ENCODE measurements at regions not wholly inside any gene's neighbourhood (a gene's known extent, or its start where the extent isn't known, plus 50 kb on each side); places are given as distances from the start of the nearest gene placed in this dataset.

- no peak for DNase-seq
Measured at GRCh38 chr22:22144858-22145257, 99.7 kb upstream of the VPREB1 start.

GRCh38 chr22:22143448-22143847 lies 101.1 kb upstream of the VPREB1 start:
- no peak for DNase-seq

- no peak for DNase-seq
Measured at GRCh38 chr22:22142661-22143060, 101.9 kb upstream of the VPREB1 start.

- DNase-seq, result no peak
Measured at GRCh38 chr22:22141771-22142591, 102.6 kb upstream of the VPREB1 start.

- DNase-seq, result no peak
Measured at GRCh38 chr22:22141031-22141430, 103.6 kb upstream of the VPREB1 start.

GRCh38 chr22:22139364-22139763 lies 105.2 kb upstream of the VPREB1 start:
- no peak for DNase-seq

- DNase-seq, result no peak
Measured at GRCh38 chr22:22138915-22139314, 105.7 kb upstream of the VPREB1 start.

GRCh38 chr22:22137891-22138290 lies 106.7 kb upstream of the VPREB1 start:
- DNase-seq, result no peak

- DNase-seq, result no peak
Measured at GRCh38 chr22:22133910-22134309, 110.7 kb upstream of the VPREB1 start.

- no peak for DNase-seq
Measured at GRCh38 chr22:22130953-22131608, 113.5 kb upstream of the VPREB1 start.

GRCh38 chr22:22129387-22129786 lies 115.2 kb upstream of the VPREB1 start:
- no peak for DNase-seq

GRCh38 chr22:22128440-22128839 lies 116.1 kb upstream of the VPREB1 start:
- DNase-seq, result no peak

GRCh38 chr22:22127100-22127499 lies 117.5 kb upstream of the VPREB1 start:
- DNase-seq, result no peak

- no peak for DNase-seq
Measured at GRCh38 chr22:22125579-22126468, 118.8 kb upstream of the VPREB1 start.

- DNase-seq, result no peak
Measured at GRCh38 chr22:22125028-22125578, 119.5 kb upstream of the VPREB1 start.

- DNase-seq, result no peak
Measured at GRCh38 chr22:22124374-22124773, 120.2 kb upstream of the VPREB1 start.

GRCh38 chr22:22123960-22124278 lies 120.7 kb upstream of the VPREB1 start:
- DNase-seq, result no peak

GRCh38 chr22:22123118-22123959 lies 121.2 kb upstream of the VPREB1 start:
- DNase-seq, result no peak

- no peak for DNase-seq
Measured at GRCh38 chr22:22122348-22123117, 122.1 kb upstream of the VPREB1 start.

- DNase-seq, result no peak
Measured at GRCh38 chr22:22121445-22121844, 123.1 kb upstream of the VPREB1 start.

GRCh38 chr22:22120160-22120559 lies 124.4 kb upstream of the VPREB1 start:
- DNase-seq, result no peak

GRCh38 chr22:22118987-22119386 lies 125.6 kb upstream of the VPREB1 start:
- DNase-seq, result no peak

Data from KG1 (cell line).